HFFc6 (cell line): ENCODE measurements at regions not wholly inside any gene's neighbourhood (a gene's known extent, or its start where the extent isn't known, plus 50 kb on each side); places are given as distances from the start of the nearest gene placed in this dataset.

Source experiments
- DNase-seq: peaks from one replicate; pipeline ENCODE4 v3.0.0-alpha.2; 2018
- H3K27ac Mint-ChIP-seq: 2 replicates; pipeline ENCODE4 v1.8.0; 2020; ENCODE audit warnings: mild to moderate bottlenecking, mixed read lengths
- H3K27me3 Mint-ChIP-seq: 2 replicates; pipeline ENCODE4 v1.8.0; 2021; ENCODE audit warnings: mild to moderate bottlenecking, moderate library complexity, mixed read lengths; ENCODE audit not compliant: insufficient read depth
- H3K36me3 Mint-ChIP-seq: 2 replicates; pipeline ENCODE4 v1.8.0; 2021; ENCODE audit warnings: low read depth, mixed read lengths
- H3K4me1 Mint-ChIP-seq: 2 replicates; pipeline ENCODE4 v1.8.0; 2020; ENCODE audit warnings: low read depth, mixed read lengths
- H3K4me3 Mint-ChIP-seq: 2 replicates; pipeline ENCODE4 v1.8.0; 2020; ENCODE audit warnings: mild to moderate bottlenecking, moderate library complexity, mixed read lengths
- H3K9me3 Mint-ChIP-seq: 2 replicates; pipeline ENCODE4 v1.8.0; 2020; ENCODE audit warnings: mild to moderate bottlenecking, mixed read lengths
- CTCF ChIP-seq: fragments of 200-600 bp; sonication (generic); IDR thresholded peaks from 2 replicates; pipeline ENCODE4 v1.5.0; 2021; ENCODE audit warnings: antibody characterized with exemption, mild to moderate bottlenecking

- Mint-ChIP-seq H3K4me3 (no peak overlapping the region), H3K4me1 (peaks cover 11% of the 10 kb centered on the region; the same call in 1 of the 2 replicates), H3K27me3 (no peaks in the 10 kb centered on the region), H3K27ac (no peak overlapping the region), H3K9me3 (peaks cover 4% of the 10 kb centered on the region; the same call in 1 of the 2 replicates), H3K36me3 (peaks cover 4% of the 10 kb centered on the region; the same call in 1 of the 2 replicates)
- peak; percentile 13 for DNase-seq
- no peak for TF ChIP-seq CTCF
Measured at GRCh38 chr9:29740518-29740917, 2167.2 kb upstream of the C9orf72 start.

DNA sequence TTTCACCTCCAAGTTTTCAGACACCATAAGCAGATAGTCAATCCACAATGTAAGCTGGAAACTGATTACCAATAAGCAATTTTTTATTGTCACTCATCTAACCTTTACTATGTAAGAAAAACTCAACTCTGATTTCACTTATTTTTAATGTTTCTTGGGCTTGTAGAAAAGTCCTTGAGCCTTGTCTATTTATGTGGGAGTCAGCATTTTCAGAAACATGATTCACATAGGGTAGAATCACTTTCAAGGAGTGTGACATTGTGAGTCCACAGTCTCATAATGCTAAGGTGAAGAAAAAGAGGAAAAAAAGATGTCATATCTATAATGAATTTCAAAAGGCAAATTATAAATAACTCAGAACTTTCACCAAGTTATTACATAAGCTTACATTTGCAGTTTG is 2167.9 kb upstream of the C9orf72 start:
- Mint-ChIP-seq H3K27me3 (no peaks in the 10 kb centered on the region), H3K4me3 (no peak overlapping the region), H3K27ac (no peak overlapping the region), H3K4me1 (peaks cover 16% of the 10 kb centered on the region), H3K9me3 (peaks cover 4% of the 10 kb centered on the region; the same call in 1 of the 2 replicates), H3K36me3 (peaks cover 4% of the 10 kb centered on the region; the same call in 1 of the 2 replicates)
- DNase-seq, result no peak
- TF ChIP-seq CTCF, result no peak

DNA sequence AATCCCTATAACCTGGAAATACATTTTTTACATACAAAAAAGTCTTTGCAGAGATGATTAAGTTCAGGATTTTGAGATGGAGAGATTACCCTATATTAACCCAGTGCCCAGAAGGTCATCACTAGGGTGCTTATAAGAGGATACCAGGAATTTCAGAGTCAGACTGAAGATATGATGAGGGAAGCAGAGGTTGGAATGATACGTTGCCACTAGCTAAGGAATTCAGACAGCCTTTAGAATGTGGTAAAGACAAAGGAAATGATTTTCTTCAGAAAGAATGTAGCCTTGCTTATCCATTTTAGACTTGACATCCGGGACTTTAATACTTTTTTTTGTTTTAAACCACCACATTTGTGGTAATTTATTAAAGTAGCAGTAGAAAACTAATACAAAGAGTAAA is 2176.8 kb upstream of the C9orf72 start:
- TF ChIP-seq CTCF, result no peak
- Mint-ChIP-seq H3K27me3 (no peaks in the 10 kb centered on the region), H3K27ac (peak overlapping the region; percentile 78), H3K4me1 (peaks cover 39% of the 10 kb centered on the region), H3K36me3 (peaks cover 8% of the 10 kb centered on the region), H3K9me3 (no peaks in the 10 kb centered on the region; the same call in 1 of the 2 replicates), H3K4me3 (peak overlapping the region; percentile 31; the same call in 1 of the 2 replicates)
- peak; percentile 58 for DNase-seq

DNA sequence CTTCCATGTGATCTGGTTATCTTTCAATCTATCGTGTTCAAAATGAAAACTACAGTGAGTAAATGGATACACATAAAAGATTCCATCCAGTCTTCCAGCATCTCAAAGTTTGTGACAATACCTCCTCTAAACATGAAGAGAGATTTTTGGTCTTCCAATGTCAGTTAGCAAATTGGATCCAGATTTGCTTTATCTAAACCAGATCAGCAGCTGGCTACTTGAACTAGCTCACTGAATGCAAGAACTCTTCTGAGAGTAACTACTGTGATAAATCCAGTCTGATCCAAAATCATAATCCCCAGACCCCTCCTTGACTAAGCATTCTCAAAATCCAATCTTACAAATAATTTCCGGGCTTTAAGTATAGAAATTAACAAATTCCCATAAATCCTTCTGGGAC is 2177.9 kb upstream of the C9orf72 start:
- peak overlapping the region; percentile 56 for H3K27ac Mint-ChIP-seq
- H3K36me3 Mint-ChIP-seq, result peaks cover 8% of the 10 kb centered on the region
- H3K4me3 Mint-ChIP-seq, result peak overlapping the region; percentile 4; the same call in 1 of the 2 replicates
- TF ChIP-seq CTCF, result no peak
- no peaks in the 10 kb centered on the region for H3K27me3 Mint-ChIP-seq
- no peaks in the 10 kb centered on the region; the same call in 1 of the 2 replicates for H3K9me3 Mint-ChIP-seq
- peak; percentile 10 for DNase-seq
- peaks cover 38% of the 10 kb centered on the region for H3K4me1 Mint-ChIP-seq

GRCh38 chr9:29753638-29754037 is 2180.4 kb upstream of the C9orf72 start:
- peaks cover 5% of the 10 kb centered on the region; the same call in 1 of the 2 replicates for H3K36me3 Mint-ChIP-seq

More at GRCh38 chr9:29753638-29754037, 2180.4 kb upstream of the C9orf72 start:
- no peak for DNase-seq
- Mint-ChIP-seq H3K9me3 (no peaks in the 10 kb centered on the region), H3K4me1 (peaks cover 42% of the 10 kb centered on the region), H3K4me3 (no peak overlapping the region), H3K27ac (no peak overlapping the region), H3K27me3 (no peaks in the 10 kb centered on the region)
- TF ChIP-seq CTCF, result no peak
